ENCODE measurements at regions not wholly inside any gene's neighbourhood (a gene's known extent, or its start where the extent isn't known, plus 50 kb on each side); places are given as distances from the start of the nearest gene placed in this dataset.

- H3K9ac ChIP-seq (ENCODE audit: low read length): no peak overlapping the region
- H3K9me2 ChIP-seq (ENCODE audit: low read depth, low read length): no peaks in the 10 kb centered on the region
- no peak overlapping the region for H3K4me3 ChIP-seq (ENCODE audit: low read depth, low read length, poor library complexity, severe bottlenecking)
- no peaks in the 10 kb centered on the region for H3K36me3 ChIP-seq (ENCODE audit: insufficient read depth, low read length)
- H3F3A ChIP-seq (ENCODE audit: insufficient read depth, low read length): no peaks in the 10 kb centered on the region
- peaks cover 23% of the 10 kb centered on the region for H3K4me1 ChIP-seq (ENCODE audit: insufficient read depth, low read length, severe bottlenecking)
- H4K20me1 ChIP-seq (ENCODE audit: insufficient read depth, low read length): no peaks in the 10 kb centered on the region
- H3K9me3 ChIP-seq (ENCODE audit: low read length): no peaks in the 10 kb centered on the region
- no peak overlapping the region for H3K4me2 ChIP-seq (ENCODE audit: low read length)
- no peak overlapping the region for H3K27ac ChIP-seq (ENCODE audit: low read depth, low read length, poor library complexity, severe bottlenecking)
- H2AFZ ChIP-seq (ENCODE audit: low read length): no peak overlapping the region
- no peak for TF ChIP-seq EZH2 (IDR thresholded peaks at IDR 0.05; ENCODE audit: borderline replicate concordance, low read length)
- no peaks in the 10 kb centered on the region for H3K27me3 ChIP-seq (ENCODE audit: insufficient read depth, low read length)
- H3K79me2 ChIP-seq (ENCODE audit: insufficient read depth, low read length): no peaks in the 10 kb centered on the region
Measured at GRCh38 chr6:137815692-137816091, 51.4 kb upstream of the TNFAIP3 start.

DNA sequence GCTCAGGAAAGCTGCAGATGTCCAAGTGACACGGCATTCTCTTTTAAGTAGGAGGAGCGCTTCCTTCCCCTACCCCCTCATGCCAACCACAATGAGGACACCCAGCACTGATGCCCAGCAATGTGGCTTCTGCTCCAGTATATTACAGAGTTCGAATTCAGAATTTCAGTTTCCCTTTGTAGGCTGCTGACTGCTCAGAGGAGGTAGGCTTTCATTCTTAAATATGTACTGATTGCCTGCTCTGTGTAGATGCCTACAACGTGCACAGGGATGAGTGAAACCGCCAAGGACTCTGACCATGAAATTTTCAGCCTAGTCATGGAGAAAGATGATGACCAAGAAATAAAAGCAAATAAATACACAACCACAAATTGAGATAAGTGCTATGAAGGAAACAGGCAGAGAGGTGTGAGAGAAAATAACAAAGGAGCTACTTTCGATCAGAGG lies 50.9 kb upstream of the TNFAIP3 start:
- no peak overlapping the region for H3K27ac ChIP-seq (ENCODE audit: low read depth, low read length, poor library complexity, severe bottlenecking)
- no peaks in the 10 kb centered on the region for H3K36me3 ChIP-seq (ENCODE audit: insufficient read depth, low read length)
- peaks cover 18% of the 10 kb centered on the region for H3K4me1 ChIP-seq (ENCODE audit: insufficient read depth, low read length, severe bottlenecking)
- no peaks in the 10 kb centered on the region for H3K79me2 ChIP-seq (ENCODE audit: insufficient read depth, low read length)
- H3K9ac ChIP-seq (ENCODE audit: low read length): no peak overlapping the region
- H3K4me3 ChIP-seq (ENCODE audit: low read depth, low read length, poor library complexity, severe bottlenecking): no peak overlapping the region
- no peaks in the 10 kb centered on the region for H3K27me3 ChIP-seq (ENCODE audit: insufficient read depth, low read length)
- no peaks in the 10 kb centered on the region for H3F3A ChIP-seq (ENCODE audit: insufficient read depth, low read length)
- H3K9me2 ChIP-seq (ENCODE audit: low read depth, low read length): no peaks in the 10 kb centered on the region
- TF ChIP-seq, protein P1, sequence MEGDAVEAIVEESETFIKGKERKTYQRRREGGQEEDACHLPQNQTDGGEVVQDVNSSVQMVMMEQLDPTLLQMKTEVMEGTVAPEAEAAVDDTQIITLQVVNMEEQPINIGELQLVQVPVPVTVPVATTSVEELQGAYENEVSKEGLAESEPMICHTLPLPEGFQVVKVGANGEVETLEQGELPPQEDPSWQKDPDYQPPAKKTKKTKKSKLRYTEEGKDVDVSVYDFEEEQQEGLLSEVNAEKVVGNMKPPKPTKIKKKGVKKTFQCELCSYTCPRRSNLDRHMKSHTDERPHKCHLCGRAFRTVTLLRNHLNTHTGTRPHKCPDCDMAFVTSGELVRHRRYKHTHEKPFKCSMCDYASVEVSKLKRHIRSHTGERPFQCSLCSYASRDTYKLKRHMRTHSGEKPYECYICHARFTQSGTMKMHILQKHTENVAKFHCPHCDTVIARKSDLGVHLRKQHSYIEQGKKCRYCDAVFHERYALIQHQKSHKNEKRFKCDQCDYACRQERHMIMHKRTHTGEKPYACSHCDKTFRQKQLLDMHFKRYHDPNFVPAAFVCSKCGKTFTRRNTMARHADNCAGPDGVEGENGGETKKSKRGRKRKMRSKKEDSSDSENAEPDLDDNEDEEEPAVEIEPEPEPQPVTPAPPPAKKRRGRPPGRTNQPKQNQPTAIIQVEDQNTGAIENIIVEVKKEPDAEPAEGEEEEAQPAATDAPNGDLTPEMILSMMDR (IDR thresholded peaks at IDR 0.05; ENCODE audit: low read length): no peak
- TF ChIP-seq EZH2 (IDR thresholded peaks at IDR 0.05; ENCODE audit: borderline replicate concordance, low read length): no peak
- no peak overlapping the region for H3K4me2 ChIP-seq (ENCODE audit: low read length)
- no peaks in the 10 kb centered on the region for H3K9me3 ChIP-seq (ENCODE audit: low read length)
- H2AFZ ChIP-seq (ENCODE audit: low read length): no peak overlapping the region
- H4K20me1 ChIP-seq (ENCODE audit: insufficient read depth, low read length): no peaks in the 10 kb centered on the region

- no peak for TF ChIP-seq EZH2 (IDR thresholded peaks at IDR 0.05; ENCODE audit: borderline replicate concordance, low read length)
- TF ChIP-seq, protein P1 (IDR thresholded peaks at IDR 0.05; ENCODE audit: low read length): no peak
- Histone ChIP-seq H3K4me1 (ENCODE audit: insufficient read depth, low read length, severe bottlenecking) (peaks cover 10% of the 10 kb centered on the region), H3F3A (ENCODE audit: insufficient read depth, low read length) (no peaks in the 10 kb centered on the region), H3K4me3 (ENCODE audit: low read depth, low read length, poor library complexity, severe bottlenecking) (no peak overlapping the region), H2AFZ (ENCODE audit: low read length) (no peak overlapping the region), H3K27ac (ENCODE audit: low read depth, low read length, poor library complexity, severe bottlenecking) (no peak overlapping the region), H4K20me1 (ENCODE audit: insufficient read depth, low read length) (no peaks in the 10 kb centered on the region), H3K27me3 (ENCODE audit: insufficient read depth, low read length) (no peaks in the 10 kb centered on the region), H3K4me2 (ENCODE audit: low read length) (no peak overlapping the region), H3K9ac (ENCODE audit: low read length) (no peak overlapping the region), H3K9me2 (ENCODE audit: low read depth, low read length) (no peaks in the 10 kb centered on the region), H3K79me2 (ENCODE audit: insufficient read depth, low read length) (no peaks in the 10 kb centered on the region), H3K36me3 (ENCODE audit: insufficient read depth, low read length) (no peaks in the 10 kb centered on the region), H3K9me3 (ENCODE audit: low read length) (no peaks in the 10 kb centered on the region)
Measured at GRCh38 chr6:137816688-137817618, 50.1 kb upstream of the TNFAIP3 start.

Data from OCI-LY1 (cell line).